ENCODE measurements at regions not wholly inside any gene's neighbourhood (a gene's known extent, or its start where the extent isn't known, plus 50 kb on each side); places are given as distances from the start of the nearest gene placed in this dataset.

- DNase-seq = no peak
Measured at GRCh38 chr15:92565351-92566125, 90.0 kb downstream of the FAM174B start.

GRCh38 chr15:92561754-92562153, 93.8 kb downstream of the FAM174B start:
- no peak for DNase-seq

- no peak for DNase-seq
Measured at GRCh38 chr15:92553317-92553716, 102.3 kb downstream of the FAM174B start.

GRCh38 chr15:92545996-92546395, 109.6 kb downstream of the FAM174B start:
- no peak for DNase-seq

GRCh38 chr15:92541291-92542200, 114.0 kb downstream of the FAM174B start:
- peak; percentile 52 for DNase-seq

- DNase-seq = no peak
Measured at GRCh38 chr15:92538115-92538514, 117.5 kb downstream of the FAM174B start.

- no peak for DNase-seq
Measured at GRCh38 chr15:92533298-92533697, 122.3 kb downstream of the FAM174B start.

GRCh38 chr15:92531406-92531805, 124.2 kb downstream of the FAM174B start:
- DNase-seq = no peak

- DNase-seq = no peak
Measured at GRCh38 chr15:92528736-92529135, 126.8 kb downstream of the FAM174B start.

- DNase-seq = peak; percentile 15
Measured at GRCh38 chr15:92527197-92527596, 128.4 kb downstream of the FAM174B start.

GRCh38 chr15:92525758-92526245, 129.8 kb downstream of the FAM174B start:
- DNase-seq = no peak

GRCh38 chr15:92524874-92525565, 130.6 kb downstream of the FAM174B start:
- DNase-seq = no peak

- DNase-seq = no peak
Measured at GRCh38 chr15:92524161-92524560, 130.5 kb downstream of the ST8SIA2 start.

GRCh38 chr15:92523176-92523575, 129.5 kb downstream of the ST8SIA2 start:
- no peak for DNase-seq

- DNase-seq = peak; percentile 78
Measured at GRCh38 chr15:92521624-92522008, 127.9 kb downstream of the ST8SIA2 start.

- no peak for DNase-seq
Measured at GRCh38 chr15:92520914-92521623, 127.4 kb downstream of the ST8SIA2 start.

- no peak for DNase-seq
Measured at GRCh38 chr15:92519709-92520108, 126.0 kb downstream of the ST8SIA2 start.

Measured in NCI-H2171 treated with DMSO at 0.1 percent for 48 hours (cell line).